GM12878 (cell line): ENCODE measurements at regions not wholly inside any gene's neighbourhood (a gene's known extent, or its start where the extent isn't known, plus 50 kb on each side); places are given as distances from the start of the nearest gene placed in this dataset.

Experiments used
- ATAC-seq: fragments of 200-7000 bp; cut with Tn5 transposase; 3 replicates; pipeline ENCODE4 v1.9.1; 2020; ENCODE audit warnings: mild to moderate bottlenecking, moderate library complexity
- BruUV-seq: library from RNA; stranded (reverse); fragments of 400-500 nt; replicated peaks from 2 replicates; lab custom pipeline; 2021; lab: Mats Ljungman, UMichigan
- CTCF ChIA-PET: fragments of 300-600 bp; sonication (Branson Sonifier 250); formaldehyde crosslinking; extraction: SDS; loops from one replicate; lab custom pipeline; 2021; ENCODE audit warnings: inconsistent platforms; lab: Yijun Ruan, JAX
- POLR2A ChIA-PET: fragments of 350-600 bp; formaldehyde crosslinking; extraction: SDS; loops from one replicate; lab custom pipeline; 2021; ENCODE audit warnings: inconsistent platforms; lab: Charles Lee
- RAD21 ChIA-PET: fragments of 300-600 bp; sonication (Branson Sonifier 250); formaldehyde crosslinking; loops from one replicate; lab custom pipeline; 2023; ENCODE audit warnings: antibody characterized with exemption; ENCODE audit not compliant: unreplicated experiment; lab: Charles Lee
- SMC1A ChIA-PET: fragments of 300-600 bp; sonication (Branson Sonifier 250); formaldehyde crosslinking; loops from one replicate; lab custom pipeline; 2023; ENCODE audit not compliant: unreplicated experiment, uncharacterized antibody; lab: Charles Lee
- DNase-seq: peaks from one replicate; pipeline ENCODE4 v3.0.0-alpha.2; 2011; ENCODE audit warnings: low read depth, low spot score
- FAIRE-seq: peaks from 3 replicates; lab custom pipeline; 2011; peaks lifted over from hg19 to GRCh38; lab: Jason Lieb, UNC
- H2AFZ ChIP-seq: 2 replicates; pipeline ENCODE4 v1.6.0; 2011; ENCODE audit warnings: low read depth, low read length, control low read depth; ENCODE audit not compliant: control insufficient read depth
- H3K27ac ChIP-seq: 2 replicates; pipeline ENCODE4 v1.5.1; 2011; ENCODE audit warnings: control low read depth; ENCODE audit not compliant: control insufficient read depth, insufficient read depth
- H3K27me3 ChIP-seq, 2 experiments: replicated peaks in 1 of 2; 2 replicates each; pipeline versions ENCODE4 v1.6.0 to v1.6.1; 2011; ENCODE audit warnings: low read length in 1 of 2; ENCODE audit not compliant: control insufficient read depth in 2 of 2, insufficient read depth in 2 of 2
- H3K36me3 ChIP-seq, 2 experiments: 2 replicates each; pipeline ENCODE4 v1.5.1; 2011; ENCODE audit warnings: low read length in 1 of 2; ENCODE audit not compliant: control insufficient read depth in 2 of 2, insufficient read depth in 2 of 2
- H3K4me1 ChIP-seq: 2 replicates; pipeline ENCODE4 v1.6.1; 2011; ENCODE audit warnings: mild to moderate bottlenecking, low read length, moderate library complexity, mixed read lengths; ENCODE audit not compliant: control insufficient read depth, insufficient read depth
- H3K4me2 ChIP-seq: 2 replicates; pipeline ENCODE4 v1.6.0; 2011; ENCODE audit warnings: control low read depth; ENCODE audit not compliant: control insufficient read depth, insufficient read depth
- H3K4me3 ChIP-seq: fragments of 200-600 bp; sonication (generic); 2 replicates; pipeline ENCODE4 v1.5.1; 2016
- H3K79me2 ChIP-seq: 2 replicates; pipeline ENCODE4 v1.6.0; 2011; ENCODE audit warnings: low read length; ENCODE audit not compliant: control insufficient read depth, insufficient read depth
- H3K9ac ChIP-seq: 2 replicates; pipeline ENCODE4 v1.8.0; 2011; ENCODE audit warnings: low read length, control low read depth, mixed read lengths; ENCODE audit not compliant: control insufficient read depth, insufficient read depth
- H3K9me3 ChIP-seq: replicated peaks from 3 replicates; pipeline ENCODE4 v1.5.1; 2011; ENCODE audit warnings: mild to moderate bottlenecking, low read length; ENCODE audit not compliant: control insufficient read depth, insufficient read depth
- H4K20me1 ChIP-seq: 2 replicates; pipeline ENCODE4 v1.6.0; 2011; ENCODE audit not compliant: control insufficient read depth, insufficient read depth
- CBX5 ChIP-seq: sonication (generic); IDR thresholded peaks from 2 replicates; pipeline ENCODE4 v1.6.1; 2016; ENCODE audit warnings: low read depth, moderate library complexity, mild to moderate bottlenecking, inconsistent platforms
- ELK1 ChIP-seq: IDR thresholded peaks from 2 replicates; pipeline ENCODE4 v1.6.1; 2012; ENCODE audit warnings: low read depth, low read length, improper control_type of control experiment
- HDAC6 ChIP-seq: fragments of 200-600 bp; sonication (generic); IDR thresholded peaks from one replicate; pipeline ENCODE4 v1.8.0; 2017; ENCODE audit warnings: antibody characterized with exemption; ENCODE audit not compliant: unreplicated experiment
- IKZF1 ChIP-seq: fragments of 450-650 bp; conservative IDR thresholded peaks from 2 replicates; pipeline ENCODE4 v1.6.1; 2017; ENCODE audit warnings: antibody characterized with exemption, mild to moderate bottlenecking
- LARP7 ChIP-seq: fragments of 450-650 bp; IDR thresholded peaks from 2 replicates; pipeline ENCODE4 v1.6.1; 2017; ENCODE audit warnings: mild to moderate bottlenecking
- NFXL1 ChIP-seq: fragments of 450-650 bp; IDR thresholded peaks from 2 replicates; pipeline ENCODE4 v1.6.1; 2017; ENCODE audit warnings: antibody characterized with exemption, mild to moderate bottlenecking, borderline replicate concordance
- POLR2AphosphoS5 ChIP-seq: IDR thresholded peaks from 2 replicates; pipeline ENCODE4 v1.6.1; 2011; ENCODE audit warnings: mild to moderate bottlenecking, low read length, inconsistent platforms
- RAD21 ChIP-seq: IDR thresholded peaks from 2 replicates; pipeline ENCODE4 v1.6.1; 2011; ENCODE audit warnings: mild to moderate bottlenecking, low read depth, low read length, moderate library complexity; ENCODE audit not compliant: insufficient read depth
- SIX5 ChIP-seq: IDR thresholded peaks from 2 replicates; pipeline ENCODE4 v1.6.1; 2011; ENCODE audit warnings: mild to moderate bottlenecking, low read depth, low read length, moderate library complexity; ENCODE audit not compliant: severe bottlenecking
- SMC3 ChIP-seq: IDR thresholded peaks from 2 replicates; pipeline ENCODE4 v1.6.1; 2011; ENCODE audit warnings: low read length, improper control_type of control experiment, borderline replicate concordance
- SP1 ChIP-seq: IDR thresholded peaks from one replicate; pipeline ENCODE4 v1.6.1; 2011; ENCODE audit warnings: low read depth, low read length
- SRF ChIP-seq, 2 experiments: IDR thresholded peaks; 2 replicates each; pipeline ENCODE4 v1.6.1; 2011; ENCODE audit warnings: low read depth in 2 of 2, low read length in 2 of 2, mild to moderate bottlenecking in 1 of 2, moderate library complexity in 1 of 2
- SUZ12 ChIP-seq: fragments of 200-600 bp; sonication (generic); IDR thresholded peaks from one replicate; pipeline ENCODE4 v1.6.1; 2018; ENCODE audit warnings: antibody characterized with exemption, mild to moderate bottlenecking; ENCODE audit not compliant: unreplicated experiment
- WGBS: methylation state at CpG from one replicate; pipeline ENCODE4 v1.1.6; 2016; ENCODE audit warnings: low lambda C conversion rate; ENCODE audit not compliant: insufficient replicate concordance, insufficient coverage; ENCODE audit errors: missing lambda C conversion rate; 5-methylcytosine and 5-hydroxymethylcytosine counted together
- in situ Hi-C: fragments of 300-500 bp; cut with MboI; formaldehyde crosslinking; loops from 9 replicates; pipeline ENCODE4 v1.14.3; 2018; ENCODE audit warnings: mixed read lengths
- intact Hi-C: fragments of 100-400 bp; cut with micrococcal nuclease; formaldehyde crosslinking; loops from one replicate; pipeline ENCODE4 v1.14.2; 2022; ENCODE audit not compliant: unreplicated experiment
- TF ChIP-seq, protein P1 (sequence below): fragments of 450-650 bp; IDR thresholded peaks from 2 replicates; pipeline ENCODE4 v1.6.1; 2016; ENCODE audit warnings: mild to moderate bottlenecking, moderate library complexity, borderline replicate concordance
- TF ChIP-seq, protein P2 (sequence below): fragments of 450-650 bp; IDR thresholded peaks from 2 replicates; pipeline ENCODE4 v1.6.1; 2017; ENCODE audit warnings: mild to moderate bottlenecking, low read depth, inconsistent platforms; ENCODE audit not compliant: poor library complexity, severe bottlenecking

DNA sequence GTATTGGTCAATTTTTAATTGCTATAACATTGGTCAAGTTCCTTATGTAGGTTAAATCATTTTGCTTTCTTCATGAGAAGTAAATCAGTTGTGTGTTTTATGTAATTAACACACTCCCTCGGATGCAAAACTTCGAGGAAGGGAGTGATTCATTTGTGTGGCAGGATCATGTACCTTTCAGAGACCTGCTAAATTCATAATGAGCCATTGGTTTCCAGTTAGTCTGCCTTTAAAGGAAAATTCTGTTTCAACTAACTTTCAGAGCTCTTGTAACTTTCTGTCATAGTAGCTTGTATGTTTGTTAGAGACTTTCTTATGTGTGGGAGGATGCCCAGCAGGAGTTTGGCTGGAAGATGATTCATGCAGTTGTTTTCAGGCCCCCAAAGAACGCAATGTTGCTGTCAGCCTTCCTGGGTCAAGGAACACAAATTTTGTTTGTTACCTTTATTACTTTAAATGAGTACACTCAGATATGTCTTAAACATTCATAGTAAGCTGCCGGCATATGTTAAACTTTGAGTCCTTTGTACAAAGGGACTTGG, 72.1 kb downstream of the GPR101 start:
- no peaks in the 10 kb centered on the region for H4K20me1 ChIP-seq
- CTCF ChIA-PET = interaction anchor here (0.9 kb wide), 1 partner anchor 91 kb away, joined by 4 read pairs; no protein-coding TSS in a partner anchor
- no peak for ATAC-seq
- WGBS = 76% methylated on average over 4 of the region's 4 CpGs
- no TSS peak for BruUV-seq
- H3K9me3 ChIP-seq = no peaks in the 10 kb centered on the region
- no peaks in the 10 kb centered on the region for H3K79me2 ChIP-seq
- H3K4me3 ChIP-seq = no peak overlapping the region
- no peaks in the 10 kb centered on the region for H3K27me3 ChIP-seq
- H3K27ac ChIP-seq = no peak overlapping the region
- H3K4me1 ChIP-seq = no peaks in the 10 kb centered on the region
- no peaks in the 10 kb centered on the region for H3K36me3 ChIP-seq
- in situ Hi-C loops = no loop called here
- RAD21 ChIA-PET = no interaction called here
- no peak overlapping the region for H2AFZ ChIP-seq
- SMC1A ChIA-PET = interaction anchor here (1.0 kb wide), 1 partner anchor 20 kb away, joined by 3 read pairs; no protein-coding TSS in a partner anchor
- FAIRE-seq = peak; percentile 18
- intact Hi-C loops = no loop called here
- no peak for DNase-seq
- POLR2A ChIA-PET = interaction anchor here (0.6 kb wide), 1 partner anchor 12 kb away, joined by 4 read pairs; no protein-coding TSS in a partner anchor
- no peak overlapping the region for H3K4me2 ChIP-seq
- no peak overlapping the region for H3K9ac ChIP-seq
- no peak for TF ChIP-seq HDAC6
- TF ChIP-seq, protein P1, sequence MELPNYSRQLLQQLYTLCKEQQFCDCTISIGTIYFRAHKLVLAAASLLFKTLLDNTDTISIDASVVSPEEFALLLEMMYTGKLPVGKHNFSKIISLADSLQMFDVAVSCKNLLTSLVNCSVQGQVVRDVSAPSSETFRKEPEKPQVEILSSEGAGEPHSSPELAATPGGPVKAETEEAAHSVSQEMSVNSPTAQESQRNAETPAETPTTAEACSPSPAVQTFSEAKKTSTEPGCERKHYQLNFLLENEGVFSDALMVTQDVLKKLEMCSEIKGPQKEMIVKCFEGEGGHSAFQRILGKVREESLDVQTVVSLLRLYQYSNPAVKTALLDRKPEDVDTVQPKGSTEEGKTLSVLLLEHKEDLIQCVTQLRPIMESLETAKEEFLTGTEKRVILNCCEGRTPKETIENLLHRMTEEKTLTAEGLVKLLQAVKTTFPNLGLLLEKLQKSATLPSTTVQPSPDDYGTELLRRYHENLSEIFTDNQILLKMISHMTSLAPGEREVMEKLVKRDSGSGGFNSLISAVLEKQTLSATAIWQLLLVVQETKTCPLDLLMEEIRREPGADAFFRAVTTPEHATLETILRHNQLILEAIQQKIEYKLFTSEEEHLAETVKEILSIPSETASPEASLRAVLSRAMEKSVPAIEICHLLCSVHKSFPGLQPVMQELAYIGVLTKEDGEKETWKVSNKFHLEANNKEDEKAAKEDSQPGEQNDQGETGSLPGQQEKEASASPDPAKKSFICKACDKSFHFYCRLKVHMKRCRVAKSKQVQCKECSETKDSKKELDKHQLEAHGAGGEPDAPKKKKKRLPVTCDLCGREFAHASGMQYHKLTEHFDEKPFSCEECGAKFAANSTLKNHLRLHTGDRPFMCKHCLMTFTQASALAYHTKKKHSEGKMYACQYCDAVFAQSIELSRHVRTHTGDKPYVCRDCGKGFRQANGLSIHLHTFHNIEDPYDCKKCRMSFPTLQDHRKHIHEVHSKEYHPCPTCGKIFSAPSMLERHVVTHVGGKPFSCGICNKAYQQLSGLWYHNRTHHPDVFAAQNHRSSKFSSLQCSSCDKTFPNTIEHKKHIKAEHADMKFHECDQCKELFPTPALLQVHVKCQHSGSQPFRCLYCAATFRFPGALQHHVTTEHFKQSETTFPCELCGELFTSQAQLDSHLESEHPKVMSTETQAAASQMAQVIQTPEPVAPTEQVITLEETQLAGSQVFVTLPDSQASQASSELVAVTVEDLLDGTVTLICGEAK = no peak
- TF ChIP-seq CBX5 = no peak
- no peak for TF ChIP-seq SIX5
- TF ChIP-seq, protein P2, sequence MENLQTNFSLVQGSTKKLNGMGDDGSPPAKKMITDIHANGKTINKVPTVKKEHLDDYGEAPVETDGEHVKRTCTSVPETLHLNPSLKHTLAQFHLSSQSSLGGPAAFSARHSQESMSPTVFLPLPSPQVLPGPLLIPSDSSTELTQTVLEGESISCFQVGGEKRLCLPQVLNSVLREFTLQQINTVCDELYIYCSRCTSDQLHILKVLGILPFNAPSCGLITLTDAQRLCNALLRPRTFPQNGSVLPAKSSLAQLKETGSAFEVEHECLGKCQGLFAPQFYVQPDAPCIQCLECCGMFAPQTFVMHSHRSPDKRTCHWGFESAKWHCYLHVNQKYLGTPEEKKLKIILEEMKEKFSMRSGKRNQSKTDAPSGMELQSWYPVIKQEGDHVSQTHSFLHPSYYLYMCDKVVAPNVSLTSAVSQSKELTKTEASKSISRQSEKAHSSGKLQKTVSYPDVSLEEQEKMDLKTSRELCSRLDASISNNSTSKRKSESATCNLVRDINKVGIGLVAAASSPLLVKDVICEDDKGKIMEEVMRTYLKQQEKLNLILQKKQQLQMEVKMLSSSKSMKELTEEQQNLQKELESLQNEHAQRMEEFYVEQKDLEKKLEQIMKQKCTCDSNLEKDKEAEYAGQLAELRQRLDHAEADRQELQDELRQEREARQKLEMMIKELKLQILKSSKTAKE = no peak
- no peak for TF ChIP-seq IKZF1
- no peak for TF ChIP-seq SUZ12
- TF ChIP-seq RAD21 = no peak
- no peak for TF ChIP-seq SMC3
- no peak for TF ChIP-seq ELK1
- TF ChIP-seq SP1 = no peak
- no peak for TF ChIP-seq SRF (IDR thresholded peaks at IDR 0.05; ENCODE audit: low read depth in 2 of 2, low read length in 2 of 2)
- no peak for TF ChIP-seq LARP7
- TF ChIP-seq NFXL1 = no peak
- TF ChIP-seq POLR2AphosphoS5 = no peak
